ENCODE measurements at regions not wholly inside any gene's neighbourhood (a gene's known extent, or its start where the extent isn't known, plus 50 kb on each side); places are given as distances from the start of the nearest gene placed in this dataset.

DNA sequence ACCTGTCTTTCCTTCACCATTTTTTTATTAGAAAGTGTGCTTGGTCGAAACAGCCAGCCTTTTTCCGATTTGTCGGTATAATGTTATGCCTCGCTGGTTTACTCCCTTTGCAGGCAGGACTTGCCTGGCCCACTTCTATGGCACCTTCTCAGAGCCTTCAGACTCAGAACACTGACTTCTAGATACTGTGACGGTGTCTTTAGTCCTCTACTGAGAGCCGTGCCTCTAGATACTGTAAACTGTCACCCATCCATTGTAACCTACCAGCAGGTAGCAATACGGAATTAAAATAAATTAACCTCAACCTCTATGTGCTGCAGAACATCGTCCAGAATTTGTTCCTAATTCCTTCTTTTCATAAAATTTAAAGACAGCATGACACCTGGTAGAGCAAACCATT, 247.7 kb upstream of the TTC14 start:
- DNase-seq (ENCODE audit: low spot score in 2 of 2): no peak
- H3K36me3 ChIP-seq: no peaks in the 10 kb centered on the region
- no peak overlapping the region for H3K4me3 ChIP-seq
- no peaks in the 10 kb centered on the region for H3K4me1 ChIP-seq
- TF ChIP-seq POLR2AphosphoS5 (IDR thresholded peaks at IDR 0.05) (no peak), POLR2A (IDR thresholded peaks at IDR 0.05) (no peak), EP300 (IDR thresholded peaks at IDR 0.05) (no peak)
- TF ChIP-seq, protein P1, sequence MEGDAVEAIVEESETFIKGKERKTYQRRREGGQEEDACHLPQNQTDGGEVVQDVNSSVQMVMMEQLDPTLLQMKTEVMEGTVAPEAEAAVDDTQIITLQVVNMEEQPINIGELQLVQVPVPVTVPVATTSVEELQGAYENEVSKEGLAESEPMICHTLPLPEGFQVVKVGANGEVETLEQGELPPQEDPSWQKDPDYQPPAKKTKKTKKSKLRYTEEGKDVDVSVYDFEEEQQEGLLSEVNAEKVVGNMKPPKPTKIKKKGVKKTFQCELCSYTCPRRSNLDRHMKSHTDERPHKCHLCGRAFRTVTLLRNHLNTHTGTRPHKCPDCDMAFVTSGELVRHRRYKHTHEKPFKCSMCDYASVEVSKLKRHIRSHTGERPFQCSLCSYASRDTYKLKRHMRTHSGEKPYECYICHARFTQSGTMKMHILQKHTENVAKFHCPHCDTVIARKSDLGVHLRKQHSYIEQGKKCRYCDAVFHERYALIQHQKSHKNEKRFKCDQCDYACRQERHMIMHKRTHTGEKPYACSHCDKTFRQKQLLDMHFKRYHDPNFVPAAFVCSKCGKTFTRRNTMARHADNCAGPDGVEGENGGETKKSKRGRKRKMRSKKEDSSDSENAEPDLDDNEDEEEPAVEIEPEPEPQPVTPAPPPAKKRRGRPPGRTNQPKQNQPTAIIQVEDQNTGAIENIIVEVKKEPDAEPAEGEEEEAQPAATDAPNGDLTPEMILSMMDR (IDR thresholded peaks at IDR 0.05): no peak
- WGBS: 78% methylated on average over 8 of the region's 8 CpGs
- no peaks in the 10 kb centered on the region for H3K9me3 ChIP-seq
- H3K27ac ChIP-seq: no peak overlapping the region
- H3K27me3 ChIP-seq: no peaks in the 10 kb centered on the region

DNA sequence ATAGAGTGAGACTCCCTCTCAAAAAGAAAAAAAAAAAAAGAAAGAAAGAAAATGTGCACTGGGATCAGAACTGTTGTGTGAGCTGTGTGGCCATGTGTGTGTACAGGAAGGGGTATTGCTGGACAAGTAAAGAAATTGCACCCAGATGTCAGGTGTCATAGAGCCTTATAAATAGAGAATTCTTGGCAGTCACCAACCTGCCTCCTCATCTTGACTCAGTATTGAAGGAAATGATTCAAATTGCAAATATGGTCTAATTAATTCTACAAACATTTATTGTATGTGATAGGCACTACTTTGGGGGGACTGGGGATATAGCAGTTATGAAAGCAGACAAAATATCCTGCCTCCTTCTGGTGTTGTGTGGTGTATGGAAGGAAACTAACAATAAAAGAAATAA, 243.8 kb upstream of the TTC14 start:
- Histone ChIP-seq H3K4me3 (no peak overlapping the region), H3K27me3 (no peaks in the 10 kb centered on the region), H3K4me1 (no peaks in the 10 kb centered on the region), H3K9me3 (no peaks in the 10 kb centered on the region), H3K27ac (no peak overlapping the region), H3K36me3 (no peaks in the 10 kb centered on the region)
- DNase-seq (ENCODE audit: low spot score in 2 of 2): no peak
- TF ChIP-seq, protein P1 (IDR thresholded peaks at IDR 0.05): no peak
- TF ChIP-seq EP300 (IDR thresholded peaks at IDR 0.05): no peak
- no peak for TF ChIP-seq POLR2AphosphoS5 (IDR thresholded peaks at IDR 0.05)
- no peak for TF ChIP-seq POLR2A (IDR thresholded peaks at IDR 0.05)

DNA sequence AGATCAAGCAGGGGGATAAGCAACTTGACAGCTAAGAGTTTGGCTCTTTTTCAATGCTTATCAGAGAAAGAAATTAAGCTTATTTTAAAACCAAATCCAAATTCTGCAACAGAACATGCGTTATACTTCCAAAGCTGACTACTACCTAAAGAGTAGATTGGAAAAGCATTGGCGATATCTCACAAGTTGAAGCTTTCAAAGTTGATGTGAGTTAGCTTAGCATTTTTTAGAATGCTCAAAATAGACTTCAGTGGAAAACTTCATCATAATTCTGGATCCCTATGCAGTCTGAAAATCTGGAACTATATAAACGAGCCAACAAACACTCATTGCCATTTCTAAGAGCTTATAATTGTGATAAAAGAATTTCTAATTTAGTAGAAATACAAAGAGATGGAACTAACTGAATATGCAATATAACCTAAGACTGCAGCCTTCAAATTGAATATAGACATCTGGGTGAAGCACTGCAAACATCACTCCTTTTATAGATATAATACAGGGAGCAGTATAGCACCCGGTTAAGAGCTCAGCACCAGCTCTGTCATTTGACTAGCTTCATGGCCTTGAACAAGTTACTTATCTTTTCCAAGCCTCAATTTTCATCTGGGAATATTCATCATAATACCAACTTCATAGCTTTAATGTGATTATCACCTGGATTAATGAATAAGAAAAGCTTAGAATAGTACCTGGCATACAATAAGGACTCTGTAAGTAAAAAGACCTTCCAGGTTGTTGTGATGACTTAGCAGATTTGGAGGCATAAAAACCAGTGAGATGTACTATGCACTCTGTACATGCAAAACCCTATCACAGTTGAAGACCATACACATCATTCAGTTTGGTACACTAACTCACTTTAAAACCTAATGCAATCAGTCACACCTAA, 242.7 kb upstream of the TTC14 start:
- H3K4me3 ChIP-seq: no peak overlapping the region
- no peaks in the 10 kb centered on the region for H3K36me3 ChIP-seq
- TF ChIP-seq POLR2AphosphoS5 (IDR thresholded peaks at IDR 0.05) (no peak), EP300 (IDR thresholded peaks at IDR 0.05) (no peak), POLR2A (IDR thresholded peaks at IDR 0.05) (no peak)
- TF ChIP-seq, protein P1 (IDR thresholded peaks at IDR 0.05): no peak
- DNase-seq (ENCODE audit: low spot score in 2 of 2): no peak
- WGBS: 79% methylated on average over 4 of the region's 4 CpGs
- H3K9me3 ChIP-seq: no peaks in the 10 kb centered on the region
- no peaks in the 10 kb centered on the region for H3K4me1 ChIP-seq
- no peak overlapping the region for H3K27ac ChIP-seq
- H3K27me3 ChIP-seq: no peaks in the 10 kb centered on the region

DNA sequence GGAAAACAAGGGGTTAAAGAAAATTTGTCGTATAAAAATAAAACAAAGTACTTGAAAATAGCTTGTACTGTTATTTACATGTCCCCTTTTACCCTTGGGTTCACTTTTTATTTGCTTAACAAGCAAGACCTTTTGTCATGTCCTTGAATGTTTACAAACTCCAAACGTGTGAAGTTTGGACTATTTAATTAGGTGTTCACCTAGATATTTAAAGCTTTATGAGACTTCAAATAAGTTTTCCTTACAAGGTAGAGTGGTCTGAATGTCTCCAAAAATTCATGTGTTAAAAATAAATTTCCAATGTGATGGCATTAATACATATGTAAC, 242.0 kb upstream of the TTC14 start:
- Histone ChIP-seq H3K36me3 (no peaks in the 10 kb centered on the region), H3K4me3 (no peak overlapping the region), H3K4me1 (no peaks in the 10 kb centered on the region), H3K27ac (no peak overlapping the region), H3K9me3 (no peaks in the 10 kb centered on the region), H3K27me3 (no peaks in the 10 kb centered on the region)
- TF ChIP-seq POLR2A (IDR thresholded peaks at IDR 0.05): no peak
- no peak for DNase-seq (ENCODE audit: low spot score in 2 of 2)
- WGBS: 58% methylated on average over 2 of the region's 2 CpGs

DNA sequence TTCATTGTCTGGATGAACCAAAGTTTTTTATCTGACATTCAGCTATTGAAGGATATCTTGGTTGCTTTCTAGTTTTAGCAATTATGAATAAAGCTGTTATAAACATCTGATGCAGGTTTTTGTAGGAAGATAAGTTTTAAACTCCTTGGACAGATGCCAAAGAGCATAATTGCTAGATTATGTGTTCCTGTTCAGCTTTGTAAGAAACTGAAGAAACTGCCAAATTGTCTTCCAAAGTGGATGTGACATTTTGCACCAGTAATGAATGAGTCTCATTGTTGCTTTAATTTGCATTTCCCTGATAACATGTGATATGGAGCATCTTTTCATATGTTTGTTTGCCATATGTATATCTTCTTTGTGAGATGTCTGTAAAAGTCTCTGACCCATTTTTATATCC, 239.9 kb upstream of the TTC14 start:
- Histone ChIP-seq H3K36me3 (no peaks in the 10 kb centered on the region), H3K4me3 (no peak overlapping the region), H3K9me3 (no peaks in the 10 kb centered on the region), H3K27me3 (no peaks in the 10 kb centered on the region), H3K27ac (no peak overlapping the region), H3K4me1 (no peaks in the 10 kb centered on the region)
- TF ChIP-seq POLR2A (IDR thresholded peaks at IDR 0.05): no peak
- DNase-seq (ENCODE audit: low spot score in 2 of 2): no peak

DNA sequence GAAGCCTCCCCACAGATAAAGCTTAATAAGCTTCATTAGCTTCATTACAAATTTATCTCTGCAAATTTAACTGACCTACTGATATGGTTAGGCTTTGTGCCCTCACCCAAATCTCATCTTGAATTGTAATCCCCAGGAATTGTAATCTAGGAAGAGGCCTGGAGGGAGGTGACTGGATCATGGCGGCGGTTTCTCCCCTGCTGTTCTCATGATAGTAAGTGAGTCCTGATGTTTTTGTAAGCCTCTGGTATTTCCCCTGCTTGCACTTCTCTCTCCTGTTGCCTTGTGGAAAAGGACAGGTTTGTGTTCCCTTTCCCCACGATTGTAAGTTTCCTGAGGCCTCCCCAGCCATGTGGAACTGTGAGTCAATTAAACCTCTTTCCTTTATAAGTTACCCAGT, 226.1 kb upstream of the TTC14 start:
- Histone ChIP-seq H3K27ac (no peak overlapping the region), H3K9me3 (peaks cover 5% of the 10 kb centered on the region), H3K36me3 (no peaks in the 10 kb centered on the region), H3K4me3 (no peak overlapping the region), H3K27me3 (no peaks in the 10 kb centered on the region), H3K4me1 (no peaks in the 10 kb centered on the region)
- TF ChIP-seq POLR2A (IDR thresholded peaks at IDR 0.05): no peak
- TF ChIP-seq POLR2AphosphoS5 (IDR thresholded peaks at IDR 0.05): no peak
- TF ChIP-seq, protein P1 (IDR thresholded peaks at IDR 0.05): no peak
- TF ChIP-seq EP300 (IDR thresholded peaks at IDR 0.05): no peak
- 77% methylated on average over 3 of the region's 3 CpGs for WGBS
- no peak for DNase-seq (ENCODE audit: low spot score in 2 of 2)

Data from suprapubic skin (tissue), 4 donors.